ENCODE measurements at regions not wholly inside any gene's neighbourhood (a gene's known extent, or its start where the extent isn't known, plus 50 kb on each side); places are given as distances from the start of the nearest gene placed in this dataset.
"Not testable (repeated sequence)": the region's sequence is repeated elsewhere in the genome, so short reads cannot be mapped to it uniquely, and the experiment has no call there.

DNA sequence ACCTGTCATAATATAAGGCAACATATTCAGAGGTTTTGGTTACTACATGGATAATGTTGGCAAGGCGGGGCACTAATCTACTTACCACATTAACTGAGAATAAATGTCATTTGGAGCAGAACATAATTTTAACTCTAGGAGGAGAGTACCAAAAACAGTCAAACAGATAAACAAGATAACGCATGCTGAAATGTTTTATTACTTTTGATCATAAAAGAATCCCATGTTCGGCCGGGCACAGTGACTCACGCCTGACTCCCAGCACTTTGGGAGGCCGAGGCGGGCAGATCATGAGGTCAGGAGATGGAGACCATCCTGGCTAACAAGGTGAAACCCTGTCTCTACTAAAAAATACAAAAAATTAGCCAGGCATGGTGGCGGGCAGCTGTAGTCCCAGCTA is 173.8 kb upstream of the NUDT12 start:
- DNase-seq (ENCODE audit: low spot score), result not testable (repeated sequence)

DNA sequence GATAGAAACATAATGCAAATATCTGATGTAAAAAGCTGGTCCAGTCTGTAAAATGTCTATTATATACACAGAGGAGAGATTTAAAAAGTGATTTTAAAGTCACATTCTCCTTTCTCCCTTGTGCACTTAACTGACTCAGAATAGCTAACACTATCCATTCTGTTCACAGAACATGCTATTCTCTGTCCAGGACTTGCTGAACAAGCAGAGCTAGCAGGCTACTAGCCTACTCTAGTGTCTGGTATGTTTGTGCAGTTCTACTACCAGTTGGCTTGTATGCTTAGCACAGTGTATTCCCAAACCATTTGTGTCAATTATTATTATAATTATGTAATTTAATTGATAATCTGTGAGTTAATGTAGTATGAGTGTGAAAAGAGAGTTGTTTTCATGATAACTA is 161.7 kb upstream of the NUDT12 start:
- no peak for DNase-seq (ENCODE audit: low spot score)

DNA sequence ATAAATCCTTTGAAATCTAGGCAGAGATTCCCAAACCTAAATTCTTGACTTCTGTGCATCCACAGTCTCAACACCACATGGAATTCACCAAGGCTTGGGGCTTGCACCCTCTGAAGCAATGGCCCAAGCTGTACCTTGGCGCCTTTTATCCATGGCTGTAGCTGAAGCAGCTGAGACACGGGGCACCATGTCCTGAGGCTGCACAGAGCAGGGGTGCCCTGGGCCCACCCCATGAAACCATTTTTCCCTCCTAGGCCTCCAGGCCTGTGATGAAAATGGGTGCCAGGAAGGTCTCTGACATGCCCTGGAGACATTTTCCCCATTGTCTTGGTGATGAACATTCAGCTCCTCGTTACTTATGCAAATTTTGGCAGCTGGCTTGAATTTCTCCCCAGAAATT is 158.6 kb upstream of the NUDT12 start:
- DNase-seq (ENCODE audit: low spot score), result no peak

DNA sequence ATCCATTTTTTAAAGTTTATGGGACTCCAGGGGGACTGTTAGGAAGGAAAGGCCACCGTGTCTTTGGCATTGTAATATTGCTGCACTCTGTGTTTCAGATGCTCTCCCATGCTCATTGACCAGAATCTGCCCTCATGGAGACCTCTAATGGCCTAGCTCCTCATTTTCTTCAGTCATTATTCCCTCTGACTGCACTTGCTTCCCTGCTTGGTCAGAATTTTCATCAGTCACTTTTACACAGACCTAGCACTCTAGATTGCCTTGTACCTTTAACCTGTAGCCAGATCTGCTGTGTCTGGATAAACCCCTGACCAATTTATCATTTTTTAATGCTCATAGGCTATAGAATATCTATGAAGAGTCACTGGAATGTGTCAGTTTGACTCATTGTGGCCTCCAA is 155.5 kb upstream of the NUDT12 start:
- DNase-seq (ENCODE audit: low spot score), result no peak

DNA sequence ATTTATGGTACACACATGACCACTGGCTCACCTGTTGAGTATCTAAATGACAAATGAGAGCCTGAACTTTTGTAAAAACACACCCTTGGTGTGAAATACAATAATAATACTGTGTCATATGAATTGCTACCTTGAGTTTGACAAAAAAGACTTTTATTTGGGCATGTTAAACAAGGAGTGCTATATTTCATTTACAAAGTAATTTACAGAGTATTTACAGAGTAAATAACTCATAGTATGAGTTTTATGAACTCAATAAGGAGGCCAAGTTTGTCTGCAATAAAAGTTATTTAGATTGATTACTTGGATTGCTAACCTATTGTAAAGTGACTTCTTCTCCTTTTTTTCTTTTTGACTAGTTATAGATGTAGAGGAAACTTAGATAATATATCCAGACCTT is 146.0 kb upstream of the NUDT12 start:
- no peak for DNase-seq (ENCODE audit: low spot score)

DNA sequence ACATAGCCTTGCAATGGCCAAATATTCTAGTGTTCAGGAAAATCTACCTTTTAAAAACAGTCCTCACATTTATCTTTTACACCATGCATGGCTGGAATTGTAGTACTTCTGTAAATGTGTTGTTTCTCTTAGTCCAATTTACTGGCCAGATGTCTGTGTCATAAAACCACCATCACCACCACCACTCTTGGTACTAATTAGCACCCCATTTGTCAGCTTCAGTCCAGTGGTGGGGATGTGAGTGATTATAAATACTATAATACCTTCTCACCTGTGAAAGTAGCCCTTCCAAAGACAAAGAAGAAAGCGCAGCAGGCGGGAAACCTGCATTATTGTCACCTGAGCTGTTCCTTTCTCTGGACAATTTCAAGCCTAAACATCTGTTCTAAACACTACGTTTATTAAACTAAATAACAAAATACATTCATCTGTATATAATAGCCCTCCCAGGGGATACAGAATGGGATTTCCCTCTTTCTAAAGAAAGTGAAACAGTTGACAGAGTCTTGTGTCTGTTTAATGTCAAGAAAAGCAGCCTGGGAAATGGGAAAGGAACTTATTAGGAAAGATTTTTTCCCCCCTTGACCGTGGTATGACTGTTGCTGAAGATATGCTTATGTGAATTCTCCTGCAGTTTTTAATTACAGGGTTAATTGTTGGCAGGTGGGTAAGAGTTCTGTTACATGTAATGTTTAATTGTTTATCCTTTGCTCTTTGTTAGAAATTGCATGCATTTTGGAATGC is 144.5 kb upstream of the NUDT12 start:
- no peak for DNase-seq (ENCODE audit: low spot score)

DNA sequence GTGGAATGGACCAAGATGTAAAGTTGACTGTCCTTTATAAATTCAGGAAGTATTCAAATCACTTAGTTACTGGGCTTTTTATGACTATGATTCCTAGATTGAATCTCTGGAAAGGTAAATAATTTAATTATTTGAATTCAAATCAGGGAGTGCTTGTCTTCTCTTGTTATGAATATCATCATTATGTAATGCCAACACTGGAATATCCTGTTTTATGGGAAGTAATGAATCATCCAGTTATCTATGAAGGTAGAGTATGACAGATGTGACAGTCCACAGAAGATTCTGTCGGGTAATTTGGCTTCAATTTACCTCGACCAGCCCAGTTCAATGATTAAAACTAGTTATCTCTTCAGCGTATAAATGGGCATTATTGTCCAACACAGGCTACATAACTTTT is 141.0 kb upstream of the NUDT12 start:
- DNase-seq (ENCODE audit: low spot score), result no peak

DNA sequence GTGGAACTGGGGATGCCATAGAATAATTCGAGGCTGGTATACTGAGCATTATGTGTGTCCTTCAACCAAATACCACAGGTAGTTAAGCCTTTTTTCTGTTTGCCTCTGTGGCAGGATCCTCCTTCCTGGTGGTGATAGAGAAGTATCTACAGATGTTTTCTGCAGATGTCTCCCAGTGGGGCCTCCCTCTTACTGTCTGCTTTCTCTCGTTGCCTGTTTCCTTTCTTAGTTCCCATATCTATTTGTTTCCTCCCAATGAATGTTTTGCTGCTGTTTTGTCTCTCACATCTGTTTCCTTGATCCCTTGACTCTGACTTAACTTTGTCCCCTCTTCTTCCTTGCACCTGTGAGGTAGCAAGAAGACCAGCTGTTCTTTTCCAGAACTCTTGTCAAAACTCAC is 130.9 kb upstream of the NUDT12 start:
- no peak for DNase-seq (ENCODE audit: low spot score)

DNA sequence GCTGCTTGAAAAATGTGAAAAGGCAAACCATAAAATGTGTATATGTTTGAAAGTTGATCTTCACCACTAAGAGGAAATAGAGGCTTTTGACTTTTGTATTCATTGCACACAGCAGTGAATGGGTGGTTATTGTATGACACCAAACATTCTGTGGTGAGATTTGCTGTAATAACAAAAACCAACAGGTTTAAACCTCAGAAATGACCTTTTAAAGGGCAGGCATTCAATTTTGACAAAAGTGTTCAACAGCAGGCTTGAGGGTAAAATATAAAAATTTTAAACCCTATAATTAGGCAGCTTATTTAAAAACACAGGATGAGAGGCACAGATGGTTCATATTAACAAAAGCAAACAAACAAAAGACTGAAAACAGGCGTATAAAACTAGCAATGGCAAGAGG is 128.1 kb upstream of the NUDT12 start:
- no peak for DNase-seq (ENCODE audit: low spot score)

DNA sequence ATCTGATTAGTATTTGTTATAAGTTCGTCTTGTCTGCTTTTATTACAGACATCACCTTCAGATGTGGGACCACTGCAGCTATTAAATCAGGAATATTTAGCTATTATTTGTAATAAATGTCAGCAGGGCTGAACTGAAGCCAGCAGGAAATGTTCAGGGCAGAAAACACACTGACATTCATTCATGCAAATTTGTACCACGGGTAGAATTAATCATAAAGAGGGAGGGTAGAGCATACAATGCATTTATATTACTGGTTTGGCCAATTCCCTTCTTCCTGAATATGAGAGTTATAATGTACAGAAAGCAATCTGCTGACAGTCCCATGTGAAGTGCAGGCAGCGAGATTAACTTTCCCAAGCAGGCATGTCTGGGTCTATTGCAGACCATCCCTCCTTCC is 117.3 kb upstream of the NUDT12 start:
- no peak for DNase-seq (ENCODE audit: low spot score)

DNA sequence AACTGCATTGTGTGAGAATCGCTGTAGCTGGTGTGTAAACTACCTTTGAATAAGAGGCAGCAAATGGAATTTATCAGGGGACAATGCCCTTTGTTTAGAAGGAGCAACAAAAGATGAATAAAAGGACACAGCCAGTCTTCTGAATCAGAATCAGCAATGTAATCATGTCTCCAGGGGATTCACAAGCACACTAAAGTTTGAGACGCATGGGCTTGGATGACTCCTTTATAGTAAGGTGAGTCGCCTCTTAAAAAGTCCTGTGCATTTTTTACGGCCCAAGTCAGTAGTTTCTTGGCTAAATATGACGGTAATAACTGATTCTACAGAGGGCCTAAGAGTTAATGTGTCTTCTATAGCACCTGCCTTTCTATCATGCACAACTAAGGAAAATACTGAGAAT is 113.6 kb upstream of the NUDT12 start:
- DNase-seq (ENCODE audit: low spot score), result not testable (repeated sequence)

DNA sequence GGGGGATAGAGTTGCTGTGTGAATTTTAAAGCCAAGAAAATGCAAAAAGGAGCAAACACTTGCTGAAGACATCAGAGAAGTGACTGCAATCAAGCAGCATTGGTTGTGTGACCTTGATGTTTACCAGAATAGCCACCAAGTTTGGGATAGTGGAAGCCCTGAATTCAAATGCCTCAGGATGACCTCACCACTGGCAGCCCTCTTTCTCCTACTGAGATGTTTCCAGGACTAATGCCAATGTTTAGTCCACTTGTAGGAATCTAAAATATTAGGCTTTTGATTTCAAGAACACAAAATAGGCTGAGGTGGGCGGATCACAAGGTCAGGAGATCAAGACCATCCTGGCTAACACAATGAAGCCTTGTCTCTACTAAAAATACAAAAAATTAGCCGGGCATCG is 112.2 kb upstream of the NUDT12 start:
- DNase-seq (ENCODE audit: low spot score), result peak; percentile 29

DNA sequence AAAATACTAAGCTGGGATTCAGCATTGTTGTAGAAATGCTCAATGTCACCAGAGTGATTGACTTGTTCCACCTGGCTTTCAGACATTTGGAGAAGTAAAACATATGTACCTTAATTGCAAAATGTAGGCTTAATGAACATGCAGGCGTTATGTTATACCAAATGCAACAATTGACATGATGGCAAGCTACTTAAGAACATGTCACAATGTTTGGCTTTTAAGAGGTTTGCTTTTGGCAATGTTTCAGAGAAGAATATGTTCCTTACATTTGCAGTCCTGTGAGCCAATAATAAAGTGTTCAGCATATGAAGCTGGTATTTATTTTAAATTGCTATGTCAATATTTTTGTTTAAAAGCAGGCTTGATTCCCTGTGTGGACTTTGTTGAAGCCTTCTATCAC is 111.7 kb upstream of the NUDT12 start:
- DNase-seq (ENCODE audit: low spot score), result no peak

DNA sequence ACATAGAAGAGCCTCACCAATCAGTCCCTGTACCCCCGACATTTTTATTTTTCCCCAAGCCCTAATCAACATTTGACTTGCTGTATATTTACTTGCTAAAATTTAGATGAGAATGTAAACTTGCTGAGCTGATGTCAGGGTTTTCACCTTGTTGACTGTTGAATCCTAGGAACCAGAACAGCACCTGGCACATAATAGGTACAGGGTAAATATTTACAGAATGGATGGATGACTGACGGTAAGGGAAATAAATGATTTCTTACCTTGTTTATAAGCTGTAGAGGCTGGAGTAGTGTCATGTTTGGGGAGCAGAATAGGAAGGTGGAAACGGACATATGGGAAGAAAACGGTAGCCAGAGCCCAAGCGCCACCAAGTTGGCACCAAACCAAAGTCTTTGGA is 107.0 kb upstream of the NUDT12 start:
- no peak for DNase-seq (ENCODE audit: low spot score)

DNA sequence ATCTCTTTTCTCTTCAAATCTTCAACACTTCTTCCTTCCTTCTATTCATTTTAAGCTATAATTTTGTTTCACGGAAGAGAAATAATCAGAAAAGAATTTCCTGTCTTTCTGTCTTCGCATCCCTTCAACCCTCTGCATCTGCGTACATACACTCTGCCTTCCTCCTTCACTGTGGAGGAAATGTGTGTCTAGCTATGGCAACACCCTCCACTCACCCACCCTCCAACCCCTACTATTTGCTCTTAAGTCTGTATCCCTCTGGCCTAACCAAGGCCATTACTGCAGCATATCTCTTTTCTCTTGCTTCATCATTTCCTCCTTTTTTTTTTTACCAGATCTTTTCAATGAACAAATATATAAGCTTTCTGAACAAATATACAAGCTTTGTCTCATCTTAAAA is 105.7 kb upstream of the NUDT12 start:
- no peak for DNase-seq (ENCODE audit: low spot score)

DNA sequence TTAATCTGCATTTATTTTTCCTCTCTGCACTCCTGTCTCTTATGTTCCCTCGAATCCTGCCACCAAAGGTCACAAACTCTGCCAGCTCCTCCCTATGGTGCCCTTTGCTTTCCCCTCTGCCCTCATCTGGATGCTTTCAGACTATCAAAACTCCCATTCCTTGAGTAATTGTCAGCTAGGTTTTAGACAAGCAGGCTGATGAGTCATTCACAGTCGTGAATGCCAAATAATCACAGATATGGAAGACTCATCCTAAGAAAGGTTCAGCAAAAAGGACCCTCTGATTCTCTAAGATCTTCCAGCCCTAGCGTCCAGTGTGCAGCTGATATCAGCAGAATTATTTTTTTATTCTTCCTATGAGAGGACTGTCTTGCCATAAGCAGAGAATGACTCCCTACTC is 104.5 kb upstream of the NUDT12 start:
- DNase-seq (ENCODE audit: low spot score), result peak; percentile 50

DNA sequence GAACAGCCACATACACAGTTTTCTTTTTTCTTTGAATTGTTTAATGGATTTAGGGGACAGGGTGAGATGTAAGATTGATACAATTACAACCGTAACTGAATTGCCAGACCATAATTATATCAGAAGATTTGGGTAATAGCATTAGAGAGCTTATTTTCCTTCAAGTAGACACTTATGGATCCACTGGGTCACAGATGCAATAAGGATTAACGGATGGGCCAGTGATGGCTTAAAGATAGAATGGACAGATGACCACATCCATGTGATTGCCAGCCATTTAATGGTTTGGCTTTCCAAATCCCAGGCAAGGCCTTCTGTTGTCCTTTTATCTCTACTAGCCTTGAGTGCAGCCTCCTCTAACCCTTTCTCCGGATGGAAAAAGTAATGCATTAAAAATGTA is 94.7 kb upstream of the NUDT12 start:
- DNase-seq (ENCODE audit: low spot score), result no peak

DNA sequence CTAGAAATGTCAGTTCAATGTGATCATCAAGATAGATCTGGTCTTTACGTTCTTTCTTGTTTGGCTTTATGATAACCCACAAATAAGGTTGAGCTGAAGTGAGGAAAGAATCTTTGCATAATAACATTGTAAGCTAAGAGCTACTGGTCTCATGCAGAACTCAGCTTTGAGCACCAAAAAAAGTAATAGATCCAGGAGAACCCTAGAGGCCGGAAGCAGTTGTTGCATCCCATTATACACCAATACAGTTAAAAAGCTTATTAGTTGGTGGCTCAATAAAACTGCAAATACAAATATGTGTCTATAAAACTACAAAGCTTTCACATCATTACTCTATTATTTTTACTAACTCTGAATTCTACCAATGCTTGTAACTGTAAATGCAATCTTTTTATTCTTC is 85.5 kb upstream of the NUDT12 start:
- DNase-seq (ENCODE audit: low spot score), result no peak

DNA sequence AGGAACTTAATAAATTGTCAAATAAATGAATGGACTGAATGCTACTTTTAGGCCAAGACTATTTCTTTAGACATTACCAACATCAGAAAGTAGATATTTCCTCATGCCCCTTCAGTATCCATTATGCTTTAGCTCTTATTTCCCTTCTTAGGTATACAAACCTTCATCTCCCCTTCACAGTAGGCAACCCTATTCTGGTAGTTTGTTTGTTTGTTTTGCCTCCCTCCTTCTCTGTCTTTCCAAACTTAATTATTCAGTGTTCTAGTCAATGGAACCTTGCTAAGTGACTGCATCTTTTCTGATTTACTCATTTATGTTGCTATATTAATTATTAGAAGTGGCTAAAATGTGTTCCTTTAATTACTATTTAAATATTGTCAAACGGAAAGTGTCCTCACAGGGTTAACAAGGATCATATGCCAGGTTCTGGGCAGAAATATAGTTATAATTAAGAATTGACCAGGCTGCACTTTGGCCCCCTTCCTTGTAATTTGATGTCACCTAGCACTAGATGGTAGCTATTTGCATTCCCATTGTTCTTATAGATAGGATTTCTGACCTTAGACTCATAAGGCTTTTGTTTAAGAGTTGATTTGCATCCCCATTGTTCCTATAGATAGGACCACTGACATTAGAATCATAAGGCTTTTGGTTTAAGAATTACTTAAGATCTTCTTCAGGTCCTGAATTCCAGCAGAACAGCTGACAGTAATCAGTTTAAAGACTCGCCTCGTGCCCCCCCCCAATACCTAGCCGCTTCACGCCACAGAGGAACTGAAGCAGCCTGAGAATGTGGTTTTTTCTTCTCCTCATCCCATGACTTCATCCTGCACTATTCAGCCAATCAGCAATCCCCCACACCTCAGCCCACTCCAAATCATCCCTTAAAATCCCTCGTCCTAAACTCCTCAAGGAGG is 84.4 kb upstream of the NUDT12 start:
- DNase-seq (ENCODE audit: low spot score), result no peak

DNA sequence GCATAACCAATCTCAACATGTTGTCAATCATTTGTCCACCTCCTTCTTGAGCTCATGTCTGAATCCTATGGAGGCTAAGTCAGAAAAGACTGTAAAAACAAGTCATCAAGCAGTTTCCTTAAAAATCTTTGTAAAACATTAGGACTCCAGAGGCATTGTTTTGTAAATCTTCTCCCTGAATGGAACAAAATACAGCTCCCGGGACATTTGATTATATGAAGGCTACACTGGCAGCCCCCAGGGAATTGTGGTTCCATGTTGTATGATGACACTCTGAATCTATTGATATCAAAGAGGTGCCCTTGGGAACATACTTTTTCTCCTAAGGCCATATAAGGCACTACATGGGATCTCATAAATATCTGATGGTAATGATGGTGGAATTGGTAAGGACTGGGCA is 83.2 kb upstream of the NUDT12 start:
- no peak for DNase-seq (ENCODE audit: low spot score)

DNA sequence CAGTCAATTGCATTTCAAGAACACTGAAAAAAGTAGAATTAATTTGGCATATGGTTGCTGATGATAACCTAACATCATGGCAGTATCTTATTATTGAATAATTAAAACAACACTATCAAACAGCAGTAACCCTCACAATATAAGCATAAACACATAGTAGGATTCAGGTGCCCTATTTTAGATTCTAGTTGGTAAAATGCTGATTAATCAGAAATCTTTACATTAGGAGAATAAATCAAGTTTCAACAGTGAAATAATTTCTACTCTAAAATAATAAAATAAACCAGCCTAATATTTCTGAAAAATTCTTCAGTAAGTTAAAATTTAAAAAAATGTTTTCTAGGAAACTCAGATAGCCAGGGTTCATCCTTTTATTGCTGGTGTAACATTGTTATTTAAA is 76.4 kb upstream of the NUDT12 start:
- no peak for DNase-seq (ENCODE audit: low spot score)

DNA sequence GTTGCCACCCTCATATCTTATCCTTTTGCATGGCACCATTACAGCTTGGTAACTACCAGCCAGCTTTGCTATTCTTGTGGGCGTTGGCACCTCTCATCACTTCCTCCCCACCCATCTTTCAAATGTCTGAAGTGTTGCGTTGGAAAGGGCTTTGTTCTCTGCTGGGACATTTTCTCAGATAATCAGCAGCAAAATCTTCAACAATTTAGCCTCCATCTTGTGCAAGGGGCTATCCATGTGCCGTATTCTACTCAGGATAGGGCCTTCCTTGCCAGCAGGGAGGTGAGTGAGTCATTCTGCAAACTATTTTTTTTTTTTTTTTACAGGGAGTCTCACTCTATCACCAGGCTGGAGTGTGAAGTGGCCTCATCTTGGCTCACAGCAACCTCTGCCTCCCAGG is 62.1 kb upstream of the NUDT12 start:
- DNase-seq (ENCODE audit: low spot score), result no peak

DNA sequence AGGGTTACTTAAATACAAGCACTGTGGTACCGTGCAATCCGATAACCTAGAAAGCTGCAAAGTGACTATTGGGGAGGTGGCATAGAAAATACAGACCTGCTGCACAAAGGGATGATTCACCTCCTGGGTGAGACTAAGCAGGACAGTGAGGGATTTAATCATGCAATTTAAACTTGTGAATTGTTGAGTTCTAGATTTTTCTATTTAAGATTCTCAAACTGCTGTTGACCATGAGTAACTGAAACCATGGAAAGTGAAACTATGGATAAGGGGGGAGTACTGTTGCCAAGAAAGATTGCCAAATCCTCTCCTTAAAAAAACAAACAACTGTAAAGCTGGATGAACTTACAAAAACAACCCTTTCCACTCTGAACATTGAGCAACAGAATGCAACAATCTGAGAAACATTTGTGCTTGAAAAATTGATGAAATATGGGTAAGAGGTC is 61.5 kb upstream of the NUDT12 start:
- no peak for DNase-seq (ENCODE audit: low spot score)

DNA sequence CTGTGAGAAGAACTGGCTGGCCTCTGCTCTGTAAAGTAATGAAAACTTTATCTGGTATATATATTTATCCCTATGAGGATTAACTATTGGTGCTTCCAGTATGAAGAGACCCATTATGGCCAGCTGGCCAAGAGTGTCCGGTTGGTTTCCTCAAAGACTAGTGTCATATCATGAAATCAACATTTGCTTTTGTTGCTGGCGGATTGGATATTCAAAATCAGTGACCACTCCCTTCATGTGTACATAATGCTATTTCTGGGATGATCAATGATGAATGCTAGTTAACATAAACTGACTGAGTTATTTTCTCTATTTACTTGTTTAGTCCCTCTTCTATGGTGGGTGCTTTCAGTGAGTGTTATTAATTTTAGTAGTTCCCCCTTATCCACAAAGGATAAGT is 60.8 kb upstream of the NUDT12 start:
- DNase-seq (ENCODE audit: low spot score), result no peak

All from COLO829 (cell line).